Mesodermal cell (in vitro differentiated cells): ENCODE measurements at regions not wholly inside any gene's neighbourhood (a gene's known extent, or its start where the extent isn't known, plus 50 kb on each side); places are given as distances from the start of the nearest gene placed in this dataset.

Experiments used
- H3K27ac ChIP-seq: 2 replicates; pipeline ENCODE4 v1.7.0; 2013; ENCODE audit warnings: mild to moderate bottlenecking, low read depth, low read length, moderate library complexity; ENCODE audit not compliant: severe bottlenecking
- H3K36me3 ChIP-seq: 2 replicates; pipeline ENCODE4 v1.7.1; 2013; ENCODE audit warnings: mild to moderate bottlenecking, low read length, moderate library complexity; ENCODE audit not compliant: control insufficient read depth, insufficient read depth
- H3K4me1 ChIP-seq: one replicate; pipeline ENCODE4 v1.7.1; 2013; ENCODE audit warnings: mild to moderate bottlenecking, low read length; ENCODE audit not compliant: insufficient read depth, control insufficient read depth, poor library complexity, severe bottlenecking
- H3K4me3 ChIP-seq: 2 replicates; pipeline ENCODE4 v1.7.0; 2013; ENCODE audit warnings: low read length, control low read depth, mild to moderate bottlenecking; ENCODE audit not compliant: insufficient read depth, poor library complexity, severe bottlenecking; ENCODE audit errors: extremely low read depth
- H3K9me3 ChIP-seq: 2 replicates; pipeline ENCODE4 v1.7.1; 2013; ENCODE audit warnings: mild to moderate bottlenecking, low read length, moderate library complexity; ENCODE audit not compliant: control insufficient read depth
- WGBS, 2 experiments: methylation state at CpG; one replicate each; pipeline ENCODE4 v1.1.5; 2013; ENCODE audit warnings: missing lambda C conversion rate in 2 of 2; ENCODE audit not compliant: insufficient coverage in 2 of 2; 5-methylcytosine and 5-hydroxymethylcytosine counted together

GRCh38 chr12:88251798-88252197, 109.7 kb downstream of the TMTC3 start:
- H3K36me3 ChIP-seq = no peaks in the 10 kb centered on the region
- H3K27ac ChIP-seq = no peak overlapping the region
- no peaks in the 10 kb centered on the region for H3K4me1 ChIP-seq
- no peak overlapping the region for H3K4me3 ChIP-seq
- no peaks in the 10 kb centered on the region for H3K9me3 ChIP-seq

- H3K36me3 ChIP-seq = no peaks in the 10 kb centered on the region
- H3K4me1 ChIP-seq = no peaks in the 10 kb centered on the region
- H3K27ac ChIP-seq = no peak overlapping the region
- H3K4me3 ChIP-seq = no peak overlapping the region
- H3K9me3 ChIP-seq = no peaks in the 10 kb centered on the region
These were observed 111.4 kb downstream of the TMTC3 start for GRCh38 chr12:88253371-88253978.

GRCh38 chr12:88255224-88255623, 113.1 kb downstream of the TMTC3 start:
- no peaks in the 10 kb centered on the region for H3K4me1 ChIP-seq
- no CpG with 5 or more reads among the region's 2 CpGs for WGBS, 2 experiments
- H3K9me3 ChIP-seq = no peaks in the 10 kb centered on the region
- no peak overlapping the region for H3K4me3 ChIP-seq
- no peaks in the 10 kb centered on the region for H3K36me3 ChIP-seq
- H3K27ac ChIP-seq = no peak overlapping the region

- no peaks in the 10 kb centered on the region for H3K36me3 ChIP-seq
- no peak overlapping the region for H3K27ac ChIP-seq
- H3K9me3 ChIP-seq = no peaks in the 10 kb centered on the region
- no peak overlapping the region for H3K4me3 ChIP-seq
- H3K4me1 ChIP-seq = no peaks in the 10 kb centered on the region
These were observed 113.7 kb downstream of the TMTC3 start for GRCh38 chr12:88255847-88256246.

- H3K9me3 ChIP-seq = no peaks in the 10 kb centered on the region
- no peak overlapping the region for H3K27ac ChIP-seq
- 82 to 100% methylated on average over 1 of the region's 2 CpGs for WGBS, 2 experiments
- no peak overlapping the region for H3K4me3 ChIP-seq
- no peaks in the 10 kb centered on the region for H3K4me1 ChIP-seq
- no peaks in the 10 kb centered on the region for H3K36me3 ChIP-seq
These were observed 116.3 kb downstream of the TMTC3 start for GRCh38 chr12:88258396-88258795.

- no CpG with 5 or more reads among the region's 2 CpGs for WGBS, 2 experiments
- Histone ChIP-seq H3K4me3 (no peak overlapping the region), H3K27ac (no peak overlapping the region), H3K4me1 (no peaks in the 10 kb centered on the region), H3K9me3 (no peaks in the 10 kb centered on the region), H3K36me3 (no peaks in the 10 kb centered on the region)
These were observed 124.8 kb downstream of the TMTC3 start for GRCh38 chr12:88266806-88267360.

- no peak overlapping the region for H3K4me3 ChIP-seq
- no peaks in the 10 kb centered on the region for H3K9me3 ChIP-seq
- no peaks in the 10 kb centered on the region for H3K36me3 ChIP-seq
- 100% methylated on average over 1 of the region's 2 CpGs; no CpG with 5 or more reads in 1 of the 2 experiments for WGBS, 2 experiments
- H3K4me1 ChIP-seq = no peaks in the 10 kb centered on the region
- no peak overlapping the region for H3K27ac ChIP-seq
These were observed 125.5 kb downstream of the TMTC3 start for GRCh38 chr12:88267630-88268029.

- Histone ChIP-seq H3K4me3 (no peak overlapping the region), H3K36me3 (no peaks in the 10 kb centered on the region), H3K4me1 (no peaks in the 10 kb centered on the region), H3K27ac (no peak overlapping the region), H3K9me3 (no peaks in the 10 kb centered on the region)
- no CpG with 5 or more reads among the region's 4 CpGs for WGBS, 2 experiments
These were observed 130.3 kb downstream of the TMTC3 start for GRCh38 chr12:88272456-88272855.

- Histone ChIP-seq H3K27ac (no peak overlapping the region), H3K4me1 (no peaks in the 10 kb centered on the region), H3K4me3 (no peak overlapping the region), H3K9me3 (no peaks in the 10 kb centered on the region), H3K36me3 (no peaks in the 10 kb centered on the region)
- WGBS, 2 experiments = 100% methylated on average over 1 of the region's 2 CpGs; no CpG with 5 or more reads in 1 of the 2 experiments
These were observed 131.3 kb downstream of the TMTC3 start for GRCh38 chr12:88273450-88273849.

GRCh38 chr12:88273875-88274274, 131.8 kb downstream of the TMTC3 start:
- H3K4me3 ChIP-seq = no peak overlapping the region
- no peaks in the 10 kb centered on the region for H3K36me3 ChIP-seq
- no peaks in the 10 kb centered on the region for H3K9me3 ChIP-seq
- 78 to 84% methylated on average over 2 of the region's 2 CpGs for WGBS, 2 experiments
- no peaks in the 10 kb centered on the region for H3K4me1 ChIP-seq
- no peak overlapping the region for H3K27ac ChIP-seq

- Histone ChIP-seq H3K4me1 (no peaks in the 10 kb centered on the region), H3K9me3 (peaks cover 5% of the 10 kb centered on the region), H3K27ac (no peak overlapping the region), H3K36me3 (no peaks in the 10 kb centered on the region), H3K4me3 (no peak overlapping the region)
- 100% methylated on average over 2 of the region's 3 CpGs; no CpG with 5 or more reads in 1 of the 2 experiments for WGBS, 2 experiments
These were observed 149.5 kb downstream of the TMTC3 start for GRCh38 chr12:88291498-88292131.
